ENCODE measurements at regions not wholly inside any gene's neighbourhood (a gene's known extent, or its start where the extent isn't known, plus 50 kb on each side); places are given as distances from the start of the nearest gene placed in this dataset.

GRCh38 chr2:161033059-161033660 lies 127.1 kb upstream of the TANK start:
- no peaks in the 10 kb centered on the region for H3K4me1 ChIP-seq (ENCODE audit: control insufficient read depth in 2 of 3, insufficient read depth in 2 of 3, low read depth in 1 of 3, low read length in 3 of 3)
- H3K36me3 ChIP-seq (ENCODE audit: control insufficient read depth in 2 of 3, insufficient read depth in 3 of 3, low read length in 3 of 3) = no peaks in the 10 kb centered on the region
- no peaks in the 10 kb centered on the region for H3K9me3 ChIP-seq (ENCODE audit: control insufficient read depth in 2 of 3, insufficient read depth in 1 of 3, low read length in 3 of 3)
- no peak overlapping the region for H3K9ac ChIP-seq (ENCODE audit: low read length in 3 of 3)
- H3K27me3 ChIP-seq (ENCODE audit: control insufficient read depth, insufficient read depth, low read length) = no peaks in the 10 kb centered on the region
- no peak overlapping the region for H3K27ac ChIP-seq (ENCODE audit: low read depth in 2 of 2, low read length in 2 of 2)
- H3K4me3 ChIP-seq (ENCODE audit: low read length in 3 of 3) = no peak overlapping the region
- intact Hi-C loops (cut with DNase I) = no loop called here
- TF ChIP-seq, protein P1, sequence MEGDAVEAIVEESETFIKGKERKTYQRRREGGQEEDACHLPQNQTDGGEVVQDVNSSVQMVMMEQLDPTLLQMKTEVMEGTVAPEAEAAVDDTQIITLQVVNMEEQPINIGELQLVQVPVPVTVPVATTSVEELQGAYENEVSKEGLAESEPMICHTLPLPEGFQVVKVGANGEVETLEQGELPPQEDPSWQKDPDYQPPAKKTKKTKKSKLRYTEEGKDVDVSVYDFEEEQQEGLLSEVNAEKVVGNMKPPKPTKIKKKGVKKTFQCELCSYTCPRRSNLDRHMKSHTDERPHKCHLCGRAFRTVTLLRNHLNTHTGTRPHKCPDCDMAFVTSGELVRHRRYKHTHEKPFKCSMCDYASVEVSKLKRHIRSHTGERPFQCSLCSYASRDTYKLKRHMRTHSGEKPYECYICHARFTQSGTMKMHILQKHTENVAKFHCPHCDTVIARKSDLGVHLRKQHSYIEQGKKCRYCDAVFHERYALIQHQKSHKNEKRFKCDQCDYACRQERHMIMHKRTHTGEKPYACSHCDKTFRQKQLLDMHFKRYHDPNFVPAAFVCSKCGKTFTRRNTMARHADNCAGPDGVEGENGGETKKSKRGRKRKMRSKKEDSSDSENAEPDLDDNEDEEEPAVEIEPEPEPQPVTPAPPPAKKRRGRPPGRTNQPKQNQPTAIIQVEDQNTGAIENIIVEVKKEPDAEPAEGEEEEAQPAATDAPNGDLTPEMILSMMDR (IDR thresholded peaks at IDR 0.05; ENCODE audit: borderline replicate concordance, extremely low read depth, insufficient read depth) = no peak
- DNase-seq = peak in 2 of 5 donors; percentile 7 to 9
- no peak for FAIRE-seq

DNA sequence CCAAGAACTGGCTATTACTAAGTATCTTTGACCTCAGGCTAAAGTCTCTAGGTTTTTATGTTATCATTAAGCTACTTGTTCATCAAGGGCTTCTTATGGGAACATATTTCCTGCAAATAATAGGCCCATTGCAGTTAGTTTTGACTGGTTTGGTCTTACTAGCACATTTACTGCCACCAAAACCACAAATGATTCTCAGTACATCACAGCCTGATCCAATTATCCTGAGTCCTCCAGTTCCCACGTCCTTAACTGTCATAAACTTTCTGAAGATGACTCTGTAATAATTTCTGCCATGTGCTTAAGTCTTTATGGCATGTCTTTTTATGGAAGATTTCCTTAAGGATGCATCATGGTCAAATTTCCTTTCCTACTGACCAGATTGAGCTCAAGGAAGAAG lies 123.3 kb upstream of the TANK start:
- no peaks in the 10 kb centered on the region for H3K36me3 ChIP-seq (ENCODE audit: control insufficient read depth in 2 of 3, insufficient read depth in 3 of 3, low read length in 3 of 3)
- no peaks in the 10 kb centered on the region for H3K9me3 ChIP-seq (ENCODE audit: control insufficient read depth in 2 of 3, insufficient read depth in 1 of 3, low read length in 3 of 3)
- H3K27me3 ChIP-seq (ENCODE audit: control insufficient read depth, insufficient read depth, low read length) = no peaks in the 10 kb centered on the region
- DNase-seq (no peak), FAIRE-seq (no peak)
- H3K27ac ChIP-seq (ENCODE audit: low read depth in 2 of 2, low read length in 2 of 2) = no peak overlapping the region
- no peak overlapping the region for H3K4me3 ChIP-seq (ENCODE audit: low read length in 3 of 3)
- TF ChIP-seq, protein P1 (IDR thresholded peaks at IDR 0.05; ENCODE audit: borderline replicate concordance, extremely low read depth, insufficient read depth) = no peak
- no peak overlapping the region for H3K9ac ChIP-seq (ENCODE audit: low read length in 3 of 3)
- intact Hi-C loops (cut with DNase I) = no loop called here
- H3K4me1 ChIP-seq (ENCODE audit: control insufficient read depth in 2 of 3, insufficient read depth in 2 of 3, low read depth in 1 of 3, low read length in 3 of 3) = no peaks in the 10 kb centered on the region

- no peaks in the 10 kb centered on the region for H3K36me3 ChIP-seq (ENCODE audit: control insufficient read depth in 2 of 3, insufficient read depth in 3 of 3, low read length in 3 of 3)
- no peak overlapping the region for H3K27ac ChIP-seq (ENCODE audit: low read depth in 2 of 2, low read length in 2 of 2)
- H3K9me3 ChIP-seq (ENCODE audit: control insufficient read depth in 2 of 3, insufficient read depth in 1 of 3, low read length in 3 of 3) = no peaks in the 10 kb centered on the region
- DNase-seq (no peak), FAIRE-seq (no peak)
- intact Hi-C loops (cut with DNase I) = no loop called here
- TF ChIP-seq, protein P1 (IDR thresholded peaks at IDR 0.05; ENCODE audit: borderline replicate concordance, extremely low read depth, insufficient read depth) = no peak
- no peaks in the 10 kb centered on the region for H3K27me3 ChIP-seq (ENCODE audit: control insufficient read depth, insufficient read depth, low read length)
- no peak overlapping the region for H3K9ac ChIP-seq (ENCODE audit: low read length in 3 of 3)
- H3K4me1 ChIP-seq (ENCODE audit: control insufficient read depth in 2 of 3, insufficient read depth in 2 of 3, low read depth in 1 of 3, low read length in 3 of 3) = no peaks in the 10 kb centered on the region
- no peak overlapping the region for H3K4me3 ChIP-seq (ENCODE audit: low read length in 3 of 3)
These were observed 121.2 kb upstream of the TANK start for GRCh38 chr2:161039071-161039470.

- Histone ChIP-seq H3K4me1 (ENCODE audit: control insufficient read depth in 2 of 3, insufficient read depth in 2 of 3, low read depth in 1 of 3, low read length in 3 of 3) (no peaks in the 10 kb centered on the region), H3K9ac (ENCODE audit: low read length in 3 of 3) (no peak overlapping the region), H3K36me3 (ENCODE audit: control insufficient read depth in 2 of 3, insufficient read depth in 3 of 3, low read length in 3 of 3) (no peaks in the 10 kb centered on the region), H3K27ac (ENCODE audit: low read depth in 2 of 2, low read length in 2 of 2) (no peak overlapping the region), H3K4me3 (ENCODE audit: low read length in 3 of 3) (no peak overlapping the region), H3K27me3 (ENCODE audit: control insufficient read depth, insufficient read depth, low read length) (no peaks in the 10 kb centered on the region), H3K9me3 (ENCODE audit: control insufficient read depth in 2 of 3, insufficient read depth in 1 of 3, low read length in 3 of 3) (no peaks in the 10 kb centered on the region)
- intact Hi-C loops (cut with DNase I) = no loop called here
- DNase-seq (no peak), FAIRE-seq (no peak)
- TF ChIP-seq, protein P1 (IDR thresholded peaks at IDR 0.05; ENCODE audit: borderline replicate concordance, extremely low read depth, insufficient read depth) = no peak
These were observed 118.9 kb upstream of the TANK start for GRCh38 chr2:161041356-161041755.
